Esophagus muscularis mucosa (tissue), 4 donors: ENCODE measurements at regions not wholly inside any gene's neighbourhood (a gene's known extent, or its start where the extent isn't known, plus 50 kb on each side); places are given as distances from the start of the nearest gene placed in this dataset.
A peak's percentile ranks its signal among the peaks of the same experiment; 100 is the strongest.

Experiments used
- DNase-seq: peaks from one replicate; pipeline ENCODE4 v3.0.0-alpha.2; 2017; ENCODE audit errors: extremely low spot score
- H3K27ac ChIP-seq, 4 donors: fragments of 200-600 bp; sonication (generic); replicated peaks in 1 of 4; 1 replicate in 3 of 4; 2 replicates in 1 of 4; pipeline ENCODE4 v1.5.1; 2016 to 2019; ENCODE audit warnings: mild to moderate bottlenecking in 1 of 4
- H3K27me3 ChIP-seq, 4 donors: fragments of 200-600 bp; sonication (generic); one replicate each; pipeline versions ENCODE4 v1.5.1 to v1.6.0; 2016 to 2019
- H3K36me3 ChIP-seq, 4 donors: fragments of 200-600 bp; sonication (generic); one replicate each; pipeline ENCODE4 v1.5.1; 2016 to 2019
- H3K4me1 ChIP-seq, 4 donors: fragments of 200-600 bp; sonication (generic); one replicate each; pipeline ENCODE4 v1.5.1; 2016 to 2019
- H3K4me3 ChIP-seq, 4 donors: fragments of 200-600 bp; sonication (generic); 1 replicate in 2 of 4; 2 replicates in 2 of 4; pipeline ENCODE4 v1.5.1; 2016 to 2019; ENCODE audit warnings: mild to moderate bottlenecking in 4 of 4, moderate library complexity in 1 of 4
- H3K9me3 ChIP-seq, 4 donors: fragments of 200-600 bp; sonication (generic); 1 replicate in 3 of 4; 2 replicates in 1 of 4; pipeline ENCODE4 v1.5.1; 2016 to 2019
- EP300 ChIP-seq: sonication (generic); formaldehyde crosslinking; IDR thresholded peaks from one replicate; pipeline ENCODE4 v1.6.1; 2017; ENCODE audit warnings: antibody characterized with exemption
- POLR2A ChIP-seq: fragments of 450-650 bp; IDR thresholded peaks from one replicate; pipeline ENCODE4 v1.6.1; 2017; ENCODE audit warnings: antibody characterized with exemption, moderate library complexity, mild to moderate bottlenecking, low read depth
- POLR2AphosphoS5 ChIP-seq, 2 donors: sonication (generic); formaldehyde crosslinking; IDR thresholded peaks; one replicate each; pipeline ENCODE4 v1.6.1; 2017; ENCODE audit warnings: antibody characterized with exemption in 2 of 2
- WGBS: methylation state at CpG from one replicate; pipeline ENCODE4 v1.1.5; 2018; 5-methylcytosine and 5-hydroxymethylcytosine counted together
- intact Hi-C: fragments of 100-400 bp; cut with DNase I; formaldehyde crosslinking; loops from one replicate; pipeline ENCODE4 v1.15.1; 2023
- TF ChIP-seq, protein P1 (sequence below), 3 experiments: fragments of 200-600 bp in 2 of 3; fragments of 450-650 bp in 1 of 3; sonication (generic) in 2 of 3; IDR thresholded peaks; one replicate each; pipeline ENCODE4 v1.5.1; 2017 to 2019; ENCODE audit warnings: antibody characterized with exemption in 3 of 3, mild to moderate bottlenecking in 2 of 3, moderate library complexity in 1 of 3

DNA sequence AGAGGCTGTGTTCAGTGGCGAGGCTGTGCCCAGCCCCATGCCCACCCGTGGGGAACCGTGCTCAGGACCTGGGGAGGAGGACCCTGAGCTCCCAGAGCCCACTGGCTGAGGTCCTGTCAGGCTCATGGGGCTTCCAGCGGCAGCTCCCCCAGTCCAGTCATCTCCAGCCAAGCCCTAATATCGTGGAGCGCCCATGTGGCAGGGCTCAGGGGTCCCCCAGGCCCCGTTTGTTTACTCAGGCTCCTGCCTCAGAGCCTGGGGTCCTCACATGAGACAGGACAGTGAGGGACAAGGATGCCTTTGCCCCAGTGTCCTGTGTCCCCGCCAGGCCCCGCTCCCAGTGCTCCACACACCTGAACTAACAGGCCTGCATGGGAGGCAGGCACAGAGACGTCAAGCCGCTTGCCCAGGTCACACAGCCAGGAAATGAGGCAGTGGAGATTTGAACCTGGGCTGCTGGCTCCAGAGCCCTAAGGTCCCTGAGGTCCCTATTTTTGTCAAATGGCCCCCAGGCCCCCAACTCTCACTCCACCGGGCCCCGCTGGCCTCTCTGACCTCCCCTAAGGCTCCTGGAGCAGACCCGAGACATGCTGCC lies 100.7 kb upstream of the ACTRT2 start:
- Histone ChIP-seq H3K4me3 (no peak overlapping the region), H3K36me3 (no peaks in the 10 kb centered on the region), H3K9me3 (no peaks in the 10 kb centered on the region), H3K27ac (no peak overlapping the region), H3K4me1 (no peaks in the 10 kb centered on the region), H3K27me3 (peaks cover 0 to 71% (median 0%) of the 10 kb centered on the region in 4 donors)
- no peak for TF ChIP-seq EP300
- no peak for TF ChIP-seq POLR2AphosphoS5 (IDR thresholded peaks at IDR 0.05)
- TF ChIP-seq, protein P1, sequence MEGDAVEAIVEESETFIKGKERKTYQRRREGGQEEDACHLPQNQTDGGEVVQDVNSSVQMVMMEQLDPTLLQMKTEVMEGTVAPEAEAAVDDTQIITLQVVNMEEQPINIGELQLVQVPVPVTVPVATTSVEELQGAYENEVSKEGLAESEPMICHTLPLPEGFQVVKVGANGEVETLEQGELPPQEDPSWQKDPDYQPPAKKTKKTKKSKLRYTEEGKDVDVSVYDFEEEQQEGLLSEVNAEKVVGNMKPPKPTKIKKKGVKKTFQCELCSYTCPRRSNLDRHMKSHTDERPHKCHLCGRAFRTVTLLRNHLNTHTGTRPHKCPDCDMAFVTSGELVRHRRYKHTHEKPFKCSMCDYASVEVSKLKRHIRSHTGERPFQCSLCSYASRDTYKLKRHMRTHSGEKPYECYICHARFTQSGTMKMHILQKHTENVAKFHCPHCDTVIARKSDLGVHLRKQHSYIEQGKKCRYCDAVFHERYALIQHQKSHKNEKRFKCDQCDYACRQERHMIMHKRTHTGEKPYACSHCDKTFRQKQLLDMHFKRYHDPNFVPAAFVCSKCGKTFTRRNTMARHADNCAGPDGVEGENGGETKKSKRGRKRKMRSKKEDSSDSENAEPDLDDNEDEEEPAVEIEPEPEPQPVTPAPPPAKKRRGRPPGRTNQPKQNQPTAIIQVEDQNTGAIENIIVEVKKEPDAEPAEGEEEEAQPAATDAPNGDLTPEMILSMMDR (IDR thresholded peaks at IDR 0.05), result no peak
- TF ChIP-seq POLR2A, result no peak
- 98% methylated on average over 5 of the region's 14 CpGs for WGBS
- intact Hi-C loops, result no loop called here
- no peak for DNase-seq

DNA sequence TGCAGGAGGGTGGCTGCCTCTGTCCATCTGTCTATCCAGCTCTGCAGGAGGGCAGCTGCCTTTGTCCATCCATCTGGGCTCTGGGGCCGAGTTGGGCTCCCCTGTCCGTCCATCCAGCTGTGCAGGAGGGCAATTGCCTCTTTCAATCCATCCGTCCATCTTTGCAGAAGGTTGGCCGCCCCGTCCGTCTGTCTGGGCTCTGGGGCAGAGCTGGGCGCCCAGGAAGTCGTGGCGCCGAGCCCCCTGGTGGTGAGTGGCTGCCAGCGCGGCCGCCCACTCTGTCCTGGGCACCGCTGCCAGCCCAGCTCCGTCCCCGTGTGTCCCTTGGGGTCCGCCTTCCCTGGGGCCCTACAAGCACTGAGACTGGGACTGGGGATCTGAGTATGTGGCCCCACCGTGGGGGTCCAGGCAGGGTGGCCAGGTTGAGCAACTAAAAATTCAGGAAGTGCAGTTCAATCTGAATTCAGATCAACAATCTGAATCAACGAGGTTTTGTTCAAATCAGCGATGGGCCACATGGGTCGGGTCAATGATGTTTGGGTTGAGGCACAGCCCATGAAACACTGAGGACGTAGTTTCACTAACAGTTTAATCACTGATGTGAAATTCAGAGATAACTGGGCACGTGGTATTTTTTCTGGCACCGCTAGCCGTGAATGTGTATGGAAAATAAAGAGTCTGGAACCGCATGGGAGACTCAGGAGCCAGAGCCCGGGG lies 99.1 kb upstream of the ACTRT2 start:
- intact Hi-C loops, result no loop called here

DNA sequence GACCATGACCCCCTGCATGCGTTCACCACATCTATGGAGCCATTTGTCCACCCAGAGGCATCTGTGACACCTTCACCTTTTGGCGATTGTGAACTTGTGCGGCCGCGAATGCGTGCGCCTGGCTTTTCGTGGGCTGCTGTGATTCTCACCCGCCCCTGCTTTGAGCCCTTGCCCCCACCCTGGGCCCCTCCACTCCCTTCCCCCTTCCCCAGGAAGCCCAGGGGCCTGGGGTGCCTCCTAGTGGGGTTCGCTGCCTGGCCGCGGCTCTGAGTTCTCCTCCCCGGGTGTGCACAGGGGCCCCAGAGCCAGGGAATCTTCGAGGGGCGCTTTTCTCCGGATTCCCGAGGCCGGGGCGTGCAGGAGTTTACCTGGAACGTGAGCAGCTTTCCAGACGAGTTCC lies 97.9 kb upstream of the ACTRT2 start:
- 84% methylated on average over 18 of the region's 21 CpGs for WGBS

More for the DNA sequence above, 99.1 kb upstream of the ACTRT2 start:
- no peak for DNase-seq
- H3K27ac ChIP-seq, result no peak overlapping the region
- WGBS, result 67% methylated on average over 9 of the region's 27 CpGs
- H3K4me3 ChIP-seq, result no peak overlapping the region
- no peak for TF ChIP-seq EP300
- TF ChIP-seq, protein P1 (IDR thresholded peaks at IDR 0.05), result peak; percentile 15 to 74 (median 27)
- H3K36me3 ChIP-seq, result no peaks in the 10 kb centered on the region
- H3K4me1 ChIP-seq, result peaks cover 0 to 6% (median 2%) of the 10 kb centered on the region in 4 donors
- no peaks in the 10 kb centered on the region for H3K9me3 ChIP-seq
- H3K27me3 ChIP-seq, result peaks cover 0 to 74% (median 0%) of the 10 kb centered on the region in 4 donors

DNA sequence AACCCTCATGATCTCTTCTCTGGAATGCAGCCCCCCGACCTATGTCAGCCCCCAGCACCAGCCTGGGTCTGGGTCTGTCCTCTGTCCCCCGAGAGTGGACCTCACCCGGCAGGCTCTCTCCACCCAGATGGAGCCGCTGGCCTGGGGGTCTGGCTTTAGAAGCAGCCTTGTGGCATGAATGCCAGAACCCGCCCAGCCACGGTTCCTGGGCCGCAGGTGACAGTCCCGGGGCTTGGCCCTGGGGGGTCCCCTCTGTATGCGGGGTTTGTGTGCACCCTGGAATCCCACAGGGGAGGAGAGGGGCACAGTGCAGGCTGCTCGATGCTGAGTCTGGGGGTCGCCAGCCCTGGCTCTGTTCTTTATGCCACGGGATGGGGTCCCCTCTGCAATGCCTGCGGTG lies 96.0 kb upstream of the ACTRT2 start:
- Histone ChIP-seq H3K36me3 (no peaks in the 10 kb centered on the region), H3K9me3 (peaks cover 0 to 4% (median 0%) of the 10 kb centered on the region in 4 donors), H3K4me3 (no peak overlapping the region), H3K4me1 (peaks cover 0 to 15% (median 10%) of the 10 kb centered on the region in 4 donors), H3K27ac (no peak overlapping the region), H3K27me3 (peaks cover 0 to 77% (median 0%) of the 10 kb centered on the region in 4 donors)
- DNase-seq, result no peak
- TF ChIP-seq, protein P1 (IDR thresholded peaks at IDR 0.05), result no peak
- TF ChIP-seq EP300 (no peak), POLR2A (no peak), POLR2AphosphoS5 (IDR thresholded peaks at IDR 0.05) (no peak)
- intact Hi-C loops, result no loop called here
- 72% methylated on average over 5 of the region's 13 CpGs for WGBS

More for the DNA sequence above, 97.9 kb upstream of the ACTRT2 start:
- Histone ChIP-seq H3K27me3 (peaks cover 0 to 77% (median 0%) of the 10 kb centered on the region in 4 donors), H3K9me3 (no peaks in the 10 kb centered on the region), H3K27ac (no peak overlapping the region), H3K36me3 (no peaks in the 10 kb centered on the region), H3K4me1 (peaks cover 0 to 10% (median 7%) of the 10 kb centered on the region in 4 donors), H3K4me3 (no peak overlapping the region)
- TF ChIP-seq POLR2A, result no peak
- no peak for TF ChIP-seq EP300
- no peak for TF ChIP-seq POLR2AphosphoS5 (IDR thresholded peaks at IDR 0.05)
- TF ChIP-seq, protein P1 (IDR thresholded peaks at IDR 0.05), result no peak
- intact Hi-C loops, result no loop called here
- no peak for DNase-seq
